Heart left ventricle (tissue), 16 donors: ENCODE measurements at regions not wholly inside any gene's neighbourhood (a gene's known extent, or its start where the extent isn't known, plus 50 kb on each side); places are given as distances from the start of the nearest gene placed in this dataset.

Source experiments
- ATAC-seq, 4 donors: fragments of 200-7000 bp; cut with Tn5 transposase; one replicate each; pipeline ENCODE4 v1.9.1; 2020 to 2022; ENCODE audit warnings: moderate library complexity in 4 of 4, mild to moderate bottlenecking in 3 of 4, moderate number of reproducible peaks in 1 of 4
- DNase-seq, 5 donors: peaks; one replicate each; pipeline ENCODE4 v3.0.0-alpha.2; 2020
- H3K27ac ChIP-seq, 12 donors: fragments of 200-600 bp; sonication (generic) in 4 of 12; one replicate each; pipeline versions ENCODE4 v1.5.0 to v1.8.0; 2016 to 2022; ENCODE audit warnings: mild to moderate bottlenecking in 2 of 12
- H3K27me3 ChIP-seq, 9 donors: fragments of 200-600 bp; sonication (generic) in 2 of 9; one replicate each; pipeline versions ENCODE4 v1.5.1 to v1.8.0; 2016 to 2022; ENCODE audit warnings: mild to moderate bottlenecking in 3 of 9
- H3K36me3 ChIP-seq, 9 donors: fragments of 200-600 bp; sonication (generic) in 2 of 9; one replicate each; pipeline versions ENCODE4 v1.5.0 to v1.8.0; 2018 to 2022; ENCODE audit warnings: mild to moderate bottlenecking in 2 of 9
- H3K4me1 ChIP-seq, 12 donors: fragments of 200-600 bp; sonication (generic) in 4 of 12; one replicate each; pipeline versions ENCODE4 v1.5.0 to v1.8.0; 2016 to 2022; ENCODE audit warnings: mild to moderate bottlenecking in 3 of 12
- H3K4me3 ChIP-seq, 12 donors: fragments of 200-600 bp; sonication (generic) in 4 of 12; one replicate each; pipeline versions ENCODE4 v1.5.0 to v1.8.0; 2017 to 2022; ENCODE audit warnings: mild to moderate bottlenecking in 9 of 12, moderate library complexity in 4 of 12
- H3K9me3 ChIP-seq, 12 donors: fragments of 200-600 bp; sonication (generic) in 4 of 12; one replicate each; pipeline versions ENCODE4 v1.5.0 to v1.8.0; 2016 to 2022; ENCODE audit warnings: mild to moderate bottlenecking in 1 of 12
- POLR2A ChIP-seq, 2 donors: fragments of 450-650 bp; IDR thresholded peaks; one replicate each; pipeline ENCODE4 v1.6.1; 2017; ENCODE audit warnings: antibody characterized with exemption in 2 of 2, mild to moderate bottlenecking in 2 of 2, moderate library complexity in 2 of 2
- WGBS, 4 donors: extraction: QIAGEN DNeasy Blood & Tissue Kit in 2 of 4; methylation state at CpG; one replicate each; pipeline versions ENCODE4 v1.1.5 to v1.1.7; 2013 to 2018; 5-methylcytosine and 5-hydroxymethylcytosine counted together
- intact Hi-C, 10 donors: fragments of 100-400 bp; cut with DNase I; formaldehyde crosslinking; loops; one replicate each; pipeline versions ENCODE4 v1.11.1 to v1.14.2; 2022
- TF ChIP-seq, protein P1 (sequence below), 12 donors: fragments of 200-600 bp; sonication (generic) in 4 of 12; IDR thresholded peaks; one replicate each; pipeline versions ENCODE4 v1.5.0 to v1.8.0; 2018 to 2022; ENCODE audit warnings: antibody characterized with exemption in 12 of 12, mild to moderate bottlenecking in 5 of 12
- donor health status: ischemic (EF 13 %, LVEDD 7.1; RV severe dilation, severe dysfunction).
- donor health status: healthy with polysubstance abuse.
- donor health status: DM: no; HTN: yes; CAD: no.
- donor health status: DM: no; HTN: no; CAD: no.
- donor health status: ischemic (EF 25% LVEDD 6.9; RV normal size, moderate dysfunction).
- donor health status: ischemic (EF 25% LVEDD 5.7; RV mildly dilated, moderate dysfunction).
- donor health status: healthy.
- donor health status: DM: yes; HTN: yes; CAD: no.
- donor health status: ischemic (EF 35%, LVEDD 5.7; RV mildly dilated, moderate dysfunction).
- donor health status: nonischemic (EF 11% LVEDD 7.7; RV severe dilation, severe dysfunction).
- donor health status: DM: yes; HTN: yes; CAD: no.
- donor health status: PGD.
- donor health status: ischemic (EF 29% LVEDD 5.4; RV normal size, mild dysfunction).
- donor health status: nonischemic (EF 23%, LVEDD 6.1; RV moderate dilation, normal function).

DNA sequence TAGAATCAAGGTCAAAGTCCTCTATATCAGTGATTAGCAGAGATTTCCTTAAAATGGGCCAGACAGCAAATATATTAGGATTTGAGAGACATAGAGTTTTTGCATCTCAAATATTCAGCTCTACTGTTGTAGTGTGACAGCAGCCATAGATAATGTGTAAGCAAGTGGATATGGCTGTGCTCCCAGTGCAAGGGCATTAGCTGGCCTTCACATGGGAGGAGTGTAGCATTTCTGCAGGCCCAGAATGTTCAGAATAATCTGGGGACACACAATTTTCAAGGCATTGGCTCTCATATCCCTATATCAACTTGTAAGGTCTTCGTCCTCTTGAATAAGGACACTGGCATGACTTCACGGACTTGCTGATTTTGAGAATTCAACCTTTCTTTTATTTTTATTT lies 402.3 kb upstream of the ADAMTS5 start:
- TF ChIP-seq POLR2A (IDR thresholded peaks at IDR 0.05): no peak
- TF ChIP-seq, protein P1, sequence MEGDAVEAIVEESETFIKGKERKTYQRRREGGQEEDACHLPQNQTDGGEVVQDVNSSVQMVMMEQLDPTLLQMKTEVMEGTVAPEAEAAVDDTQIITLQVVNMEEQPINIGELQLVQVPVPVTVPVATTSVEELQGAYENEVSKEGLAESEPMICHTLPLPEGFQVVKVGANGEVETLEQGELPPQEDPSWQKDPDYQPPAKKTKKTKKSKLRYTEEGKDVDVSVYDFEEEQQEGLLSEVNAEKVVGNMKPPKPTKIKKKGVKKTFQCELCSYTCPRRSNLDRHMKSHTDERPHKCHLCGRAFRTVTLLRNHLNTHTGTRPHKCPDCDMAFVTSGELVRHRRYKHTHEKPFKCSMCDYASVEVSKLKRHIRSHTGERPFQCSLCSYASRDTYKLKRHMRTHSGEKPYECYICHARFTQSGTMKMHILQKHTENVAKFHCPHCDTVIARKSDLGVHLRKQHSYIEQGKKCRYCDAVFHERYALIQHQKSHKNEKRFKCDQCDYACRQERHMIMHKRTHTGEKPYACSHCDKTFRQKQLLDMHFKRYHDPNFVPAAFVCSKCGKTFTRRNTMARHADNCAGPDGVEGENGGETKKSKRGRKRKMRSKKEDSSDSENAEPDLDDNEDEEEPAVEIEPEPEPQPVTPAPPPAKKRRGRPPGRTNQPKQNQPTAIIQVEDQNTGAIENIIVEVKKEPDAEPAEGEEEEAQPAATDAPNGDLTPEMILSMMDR (IDR thresholded peaks at IDR 0.05): no peak
- no peaks in the 10 kb centered on the region for H3K27me3 ChIP-seq
- H3K36me3 ChIP-seq: no peaks in the 10 kb centered on the region
- DNase-seq: peak in 1 of 5 donors; percentile 40
- peak in 2 of 4 donors; percentile 42 to 75 for ATAC-seq
- H3K4me1 ChIP-seq: peaks cover 0 to 36% (median 25%) of the 10 kb centered on the region in 12 donors
- WGBS, 4 donors: 74 to 87% (median 78%) methylated on average over 2 of the region's 2 CpGs
- intact Hi-C loops: loop anchor here in 7 of 10 donors (5.0 to 10.0 kb wide), 5 partner anchors 106 to 504 kb away; no protein-coding TSS in a partner anchor
- no peaks in the 10 kb centered on the region for H3K9me3 ChIP-seq
- peak overlapping the region in 3 of 12 donors; percentile 6 to 53 (median 45) for H3K27ac ChIP-seq
- no peak overlapping the region for H3K4me3 ChIP-seq

DNA sequence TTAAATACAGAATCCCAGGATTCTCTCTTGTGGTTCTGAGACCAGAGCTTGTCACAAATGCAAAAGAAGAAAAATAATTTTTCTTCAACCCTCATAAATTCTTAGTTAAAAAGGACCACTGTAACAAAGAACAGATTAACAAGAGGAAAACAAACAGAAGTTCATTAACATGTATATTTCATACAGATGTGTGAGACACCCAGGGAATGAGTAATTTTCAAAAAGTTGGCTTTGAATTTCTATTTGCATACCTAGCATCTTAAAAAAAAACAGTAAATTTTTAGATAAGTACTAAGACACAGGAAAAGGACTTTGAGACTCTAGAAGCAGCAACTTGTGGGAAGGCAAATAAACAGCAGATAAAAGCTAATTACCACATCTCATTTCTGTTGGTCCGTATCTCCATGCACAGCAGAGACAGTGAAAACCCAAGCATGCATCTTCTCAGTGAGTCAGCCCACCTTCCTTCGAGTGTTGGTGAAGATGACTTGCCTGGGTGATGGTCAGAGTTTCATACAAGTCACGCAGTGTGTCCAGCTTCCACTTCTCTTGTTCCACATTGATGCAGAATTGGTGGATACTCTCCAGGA lies 399.9 kb upstream of the ADAMTS5 start:
- Histone ChIP-seq H3K4me1 (peaks cover 0 to 30% (median 22%) of the 10 kb centered on the region in 12 donors), H3K27me3 (no peaks in the 10 kb centered on the region), H3K36me3 (no peaks in the 10 kb centered on the region), H3K9me3 (no peaks in the 10 kb centered on the region), H3K27ac (no peak overlapping the region), H3K4me3 (no peak overlapping the region)
- DNase-seq (no peak), ATAC-seq (no peak)
- TF ChIP-seq POLR2A (IDR thresholded peaks at IDR 0.05): no peak
- TF ChIP-seq, protein P1 (IDR thresholded peaks at IDR 0.05): no peak
- 87 to 94% (median 92%) methylated on average over 3 of the region's 3 CpGs for WGBS, 4 donors
- intact Hi-C loops: loop anchor here in 7 of 10 donors (5.0 to 10.0 kb wide), 5 partner anchors 108 to 502 kb away; no protein-coding TSS in a partner anchor

DNA sequence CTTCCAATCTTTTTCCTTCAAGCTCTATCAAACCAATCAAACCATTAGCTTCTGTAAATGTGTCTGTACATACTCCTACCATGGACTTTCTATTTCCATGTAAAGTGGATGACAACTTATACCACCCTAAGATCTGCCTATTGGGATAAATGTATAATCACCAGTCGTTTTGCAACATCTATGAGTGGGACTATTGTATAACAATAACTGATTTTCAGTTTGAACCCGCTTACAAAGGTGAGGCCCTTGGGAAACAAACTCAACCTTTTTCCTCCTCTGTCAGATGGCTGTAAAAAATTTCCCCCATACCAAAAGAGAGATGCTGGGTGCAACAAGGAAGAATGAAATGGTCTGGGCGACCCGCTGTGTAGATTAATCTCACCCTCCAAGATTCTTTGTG lies 399.1 kb upstream of the ADAMTS5 start:
- Histone ChIP-seq H3K4me3 (no peak overlapping the region), H3K4me1 (peaks cover 0 to 23% (median 17%) of the 10 kb centered on the region in 12 donors), H3K27me3 (no peaks in the 10 kb centered on the region), H3K9me3 (no peaks in the 10 kb centered on the region), H3K27ac (no peak overlapping the region), H3K36me3 (no peaks in the 10 kb centered on the region)
- no peak for ATAC-seq
- intact Hi-C loops: loop anchor here in 7 of 10 donors (5.0 to 10.0 kb wide), 5 partner anchors 109 to 501 kb away; no protein-coding TSS in a partner anchor
- DNase-seq: no peak
- TF ChIP-seq, protein P1 (IDR thresholded peaks at IDR 0.05): no peak
- 93 to 98% (median 97%) methylated on average over 4 of the region's 4 CpGs for WGBS, 4 donors

DNA sequence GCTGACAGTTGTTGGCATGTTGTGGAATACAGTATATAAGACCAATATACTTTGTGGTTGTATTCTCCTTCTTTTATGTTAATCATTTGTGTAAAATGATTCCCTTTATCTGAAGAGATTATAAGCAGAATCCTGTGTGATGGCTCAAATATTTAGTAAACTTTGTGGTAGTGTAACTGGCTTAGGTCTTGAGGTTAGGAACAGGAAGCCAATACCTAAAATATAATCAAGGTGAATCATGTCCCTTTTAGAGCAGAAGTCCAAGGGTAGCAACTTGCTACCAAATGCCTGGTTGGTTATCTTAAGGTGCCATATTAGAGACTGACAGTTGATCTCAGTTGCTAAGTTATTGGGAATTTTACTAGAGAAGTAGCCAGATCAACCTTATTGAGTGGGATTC lies 398.5 kb upstream of the ADAMTS5 start:
- H3K4me3 ChIP-seq: no peak overlapping the region
- DNase-seq (no peak), ATAC-seq (no peak)
- intact Hi-C loops: loop anchor here in 7 of 10 donors (5.0 to 10.0 kb wide), 5 partner anchors 109 to 501 kb away; no protein-coding TSS in a partner anchor
- TF ChIP-seq POLR2A (IDR thresholded peaks at IDR 0.05): no peak
- TF ChIP-seq, protein P1 (IDR thresholded peaks at IDR 0.05): no peak
- H3K36me3 ChIP-seq: no peaks in the 10 kb centered on the region
- no peak overlapping the region for H3K27ac ChIP-seq
- no peaks in the 10 kb centered on the region for H3K27me3 ChIP-seq
- no peaks in the 10 kb centered on the region for H3K9me3 ChIP-seq
- H3K4me1 ChIP-seq: peaks cover 0 to 16% (median 11%) of the 10 kb centered on the region in 12 donors
